Gastrocnemius medialis (tissue), 4 donors: ENCODE measurements at regions not wholly inside any gene's neighbourhood (a gene's known extent, or its start where the extent isn't known, plus 50 kb on each side); places are given as distances from the start of the nearest gene placed in this dataset.

Experiments
- ATAC-seq, 2 donors: fragments of 150-250 bp; one replicate each; pipeline ENCODE4 v1.9.1; 2016
- DNase-seq, 2 donors: peaks; one replicate each; pipeline ENCODE4 v3.0.0-alpha.2; 2019
- H3K27ac ChIP-seq, 4 donors: fragments of 200-600 bp; sonication (generic); 1 replicate in 1 of 4; 2 replicates in 3 of 4; pipeline ENCODE4 v1.5.1; 2016 to 2018; ENCODE audit warnings: mild to moderate bottlenecking in 2 of 4, moderate library complexity in 1 of 4
- H3K27me3 ChIP-seq, 3 donors: fragments of 200-600 bp; sonication (generic) in 2 of 3; 1 replicate in 1 of 3; 2 replicates in 2 of 3; pipeline versions ENCODE4 v1.5.1 to v1.6.0; 2016 to 2019; ENCODE audit warnings: mild to moderate bottlenecking in 1 of 3, moderate library complexity in 1 of 3
- H3K36me3 ChIP-seq, 2 donors: fragments of 200-600 bp; sonication (generic) in 1 of 2; one replicate each; pipeline ENCODE4 v1.5.1; 2017 to 2018
- H3K4me1 ChIP-seq, 2 donors: fragments of 200-600 bp; sonication (generic) in 1 of 2; one replicate each; pipeline ENCODE4 v1.5.1; 2016 to 2017; ENCODE audit warnings: mild to moderate bottlenecking in 2 of 2
- H3K4me3 ChIP-seq, 4 donors: fragments of 200-600 bp; sonication (generic) in 3 of 4; 1 replicate in 1 of 4; 2 replicates in 3 of 4; pipeline ENCODE4 v1.5.1; 2016 to 2019; ENCODE audit warnings: mild to moderate bottlenecking in 2 of 4
- H3K9me3 ChIP-seq, 3 donors: fragments of 200-600 bp; sonication (generic) in 2 of 3; 1 replicate in 1 of 3; 2 replicates in 2 of 3; pipeline ENCODE4 v1.5.1; 2016 to 2019
- POLR2A ChIP-seq, 2 donors: fragments of 450-650 bp; IDR thresholded peaks; one replicate each; pipeline ENCODE4 v1.6.1; 2017; ENCODE audit warnings: antibody characterized with exemption in 2 of 2, mild to moderate bottlenecking in 2 of 2, moderate library complexity in 2 of 2
- in situ Hi-C, 4 donors: fragments of 200-750 bp; cut with MboI; loops; one replicate each; pipeline versions ENCODE4 v1.15.0 to v1.8.0; 2017; ENCODE audit warnings: low sequenced_read_pairs in 4 of 4
- intact Hi-C: fragments of 100-400 bp; cut with DNase I; formaldehyde crosslinking; loops from one replicate; pipeline ENCODE4 v1.15.1; 2023; ENCODE audit warnings: low total_unique reads
- TF ChIP-seq, protein P1 (sequence below), 5 experiments: fragments of 450-650 bp in 3 of 5; fragments of 200-600 bp in 2 of 5; sonication (generic) in 2 of 5; IDR thresholded peaks in 4 of 5; conservative IDR thresholded peaks in 1 of 5; 1 replicate in 4 of 5; 2 replicates in 1 of 5; pipeline ENCODE4 v1.5.1; 2016 to 2019; ENCODE audit warnings: antibody characterized with exemption in 5 of 5, mild to moderate bottlenecking in 3 of 5, moderate library complexity in 3 of 5

DNA sequence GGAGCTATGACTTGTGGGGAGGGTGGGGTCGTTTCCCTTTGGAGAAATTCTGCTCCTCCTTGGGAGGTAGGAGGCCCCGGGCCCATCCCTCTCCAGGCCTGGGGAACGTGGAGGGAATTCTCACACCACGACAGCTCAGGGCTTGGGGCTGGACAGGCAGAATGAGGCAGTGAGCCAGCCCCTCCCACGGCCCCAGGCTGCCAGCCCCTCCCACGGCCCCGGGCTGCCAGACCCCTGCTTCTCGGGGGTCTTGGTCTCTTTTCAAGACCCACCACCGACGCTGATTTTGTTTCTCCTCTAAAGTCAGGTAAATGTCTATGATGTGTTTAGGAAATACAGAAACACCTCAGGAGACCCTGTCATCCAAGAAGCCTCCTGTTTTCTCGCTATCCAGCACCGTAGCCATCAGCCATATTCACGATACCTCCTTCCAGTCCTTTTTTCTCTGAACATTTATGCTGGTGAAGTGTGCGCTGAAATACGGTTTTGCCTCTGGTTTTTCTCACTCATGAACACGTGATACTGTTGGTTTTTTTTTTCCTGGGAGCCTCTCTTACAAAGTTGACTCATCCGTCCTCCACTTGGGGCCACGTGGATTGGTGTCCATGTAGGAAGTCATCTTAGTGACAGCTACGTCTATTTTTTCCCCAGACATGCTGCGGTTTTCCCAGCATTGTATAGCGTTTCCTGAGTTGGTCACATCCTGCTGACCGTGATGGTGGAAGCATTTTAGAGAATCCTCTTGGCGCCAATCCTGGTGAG is 1219.6 kb downstream of the BRD1 start:
- Histone ChIP-seq H3K27ac (no peak overlapping the region), H3K36me3 (no peaks in the 10 kb centered on the region), H3K27me3 (no peaks in the 10 kb centered on the region), H3K4me3 (no peak overlapping the region), H3K9me3 (no peaks in the 10 kb centered on the region), H3K4me1 (no peaks in the 10 kb centered on the region)
- intact Hi-C loops: no loop called here
- no peak for ATAC-seq
- DNase-seq: no peak
- in situ Hi-C loops: no loop called here
- no peak for TF ChIP-seq POLR2A (IDR thresholded peaks at IDR 0.05)
- TF ChIP-seq, protein P1, sequence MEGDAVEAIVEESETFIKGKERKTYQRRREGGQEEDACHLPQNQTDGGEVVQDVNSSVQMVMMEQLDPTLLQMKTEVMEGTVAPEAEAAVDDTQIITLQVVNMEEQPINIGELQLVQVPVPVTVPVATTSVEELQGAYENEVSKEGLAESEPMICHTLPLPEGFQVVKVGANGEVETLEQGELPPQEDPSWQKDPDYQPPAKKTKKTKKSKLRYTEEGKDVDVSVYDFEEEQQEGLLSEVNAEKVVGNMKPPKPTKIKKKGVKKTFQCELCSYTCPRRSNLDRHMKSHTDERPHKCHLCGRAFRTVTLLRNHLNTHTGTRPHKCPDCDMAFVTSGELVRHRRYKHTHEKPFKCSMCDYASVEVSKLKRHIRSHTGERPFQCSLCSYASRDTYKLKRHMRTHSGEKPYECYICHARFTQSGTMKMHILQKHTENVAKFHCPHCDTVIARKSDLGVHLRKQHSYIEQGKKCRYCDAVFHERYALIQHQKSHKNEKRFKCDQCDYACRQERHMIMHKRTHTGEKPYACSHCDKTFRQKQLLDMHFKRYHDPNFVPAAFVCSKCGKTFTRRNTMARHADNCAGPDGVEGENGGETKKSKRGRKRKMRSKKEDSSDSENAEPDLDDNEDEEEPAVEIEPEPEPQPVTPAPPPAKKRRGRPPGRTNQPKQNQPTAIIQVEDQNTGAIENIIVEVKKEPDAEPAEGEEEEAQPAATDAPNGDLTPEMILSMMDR (IDR thresholded peaks at IDR 0.05 in 4 of 5, conservative IDR thresholded peaks at IDR 0.05 in 1 of 5): no peak

DNA sequence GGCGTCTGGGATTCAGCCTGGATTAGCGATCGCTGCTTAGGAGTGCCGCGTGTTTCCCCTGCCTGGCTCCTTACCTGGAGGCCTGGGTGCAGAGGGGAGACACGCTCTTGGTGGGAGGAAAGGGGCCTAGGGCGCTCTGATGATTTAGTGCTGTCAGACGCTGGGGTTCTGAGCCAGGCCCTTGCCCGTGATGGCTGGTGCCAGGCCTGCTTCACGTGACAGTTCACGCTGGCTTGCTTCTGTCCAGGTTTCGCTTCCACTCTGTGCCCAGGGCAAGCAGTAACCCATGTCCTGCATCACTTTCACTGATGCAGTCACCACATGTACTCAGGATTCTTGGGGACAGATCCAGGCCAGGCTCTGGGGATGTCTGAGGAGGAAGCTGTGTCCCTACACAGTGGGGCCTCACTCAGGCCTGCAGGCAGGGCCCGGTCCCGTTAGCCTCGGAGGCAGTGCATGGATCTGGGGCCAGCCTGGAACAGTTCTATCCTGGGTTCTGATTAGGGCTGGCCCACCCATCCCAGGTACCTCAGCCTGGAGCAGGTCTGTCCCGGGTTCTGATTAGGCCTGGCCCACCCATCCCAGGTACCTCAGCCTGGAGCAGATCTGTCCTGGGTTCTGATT is 1220.9 kb downstream of the BRD1 start:
- DNase-seq (no peak), ATAC-seq (no peak)
- no peak overlapping the region for H3K4me3 ChIP-seq
- no peaks in the 10 kb centered on the region for H3K27me3 ChIP-seq
- no peaks in the 10 kb centered on the region for H3K36me3 ChIP-seq
- H3K9me3 ChIP-seq: no peaks in the 10 kb centered on the region
- H3K27ac ChIP-seq: no peak overlapping the region
- TF ChIP-seq, protein P1 (IDR thresholded peaks at IDR 0.05 in 4 of 5, conservative IDR thresholded peaks at IDR 0.05 in 1 of 5): no peak
- no peak for TF ChIP-seq POLR2A (IDR thresholded peaks at IDR 0.05)
- no peaks in the 10 kb centered on the region for H3K4me1 ChIP-seq
- intact Hi-C loops (no loop called here), in situ Hi-C loops (no loop called here)

DNA sequence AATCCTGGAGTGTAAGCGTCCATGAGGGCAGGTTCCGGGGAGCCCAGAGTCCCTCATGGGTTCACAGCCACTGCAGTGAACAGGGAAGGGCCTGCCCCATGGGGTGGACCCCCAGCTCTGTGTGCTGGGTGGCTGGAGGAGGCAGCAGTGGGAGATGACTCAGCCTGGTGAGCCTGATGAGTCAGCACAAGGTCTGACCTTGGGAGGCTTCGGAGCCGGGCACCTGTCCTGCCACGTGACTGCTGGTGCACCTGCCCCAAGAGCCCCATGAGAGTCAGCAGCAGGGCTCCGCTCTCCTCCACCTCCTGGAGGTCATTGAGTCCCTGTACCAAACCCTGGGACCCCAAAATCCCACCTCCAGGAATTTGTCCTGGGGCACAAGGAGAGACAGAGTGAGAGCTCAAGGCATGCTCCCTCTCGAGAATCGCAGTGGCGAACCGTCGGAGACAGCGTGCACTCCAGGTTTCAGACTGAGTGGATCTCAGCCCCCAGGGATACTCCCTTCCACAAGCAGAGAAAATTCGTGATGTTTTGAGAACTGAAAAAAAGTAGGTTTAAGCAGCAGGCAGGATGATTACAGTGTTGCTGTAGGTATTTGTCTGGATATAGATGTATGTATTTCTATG is 1221.7 kb downstream of the BRD1 start:
- Histone ChIP-seq H3K27me3 (no peaks in the 10 kb centered on the region), H3K4me3 (no peak overlapping the region), H3K36me3 (no peaks in the 10 kb centered on the region), H3K4me1 (no peaks in the 10 kb centered on the region), H3K27ac (no peak overlapping the region), H3K9me3 (no peaks in the 10 kb centered on the region)
- ATAC-seq (no peak), DNase-seq (no peak)
- in situ Hi-C loops (no loop called here), intact Hi-C loops (no loop called here)
- TF ChIP-seq, protein P1 (IDR thresholded peaks at IDR 0.05 in 4 of 5, conservative IDR thresholded peaks at IDR 0.05 in 1 of 5): no peak
- no peak for TF ChIP-seq POLR2A (IDR thresholded peaks at IDR 0.05)

DNA sequence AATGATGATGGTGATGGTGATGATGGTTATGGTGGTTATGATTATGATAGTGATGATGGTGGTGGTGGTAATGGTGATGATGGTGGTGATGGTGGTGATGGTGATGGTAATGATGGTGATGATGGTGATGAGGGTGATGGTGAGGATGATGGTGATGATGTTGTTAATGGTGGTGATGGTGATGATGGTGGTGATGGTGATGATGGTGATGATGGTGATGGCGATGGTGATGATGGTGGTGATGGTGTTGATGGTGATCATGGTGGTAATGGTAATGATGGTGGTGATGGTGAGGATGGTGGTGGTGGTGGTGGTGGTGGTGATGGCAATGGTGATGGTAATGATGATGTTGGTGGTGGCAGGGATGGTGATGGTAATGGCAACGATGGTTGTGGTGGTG is 1222.5 kb downstream of the BRD1 start:
- no peaks in the 10 kb centered on the region for H3K4me1 ChIP-seq
- intact Hi-C loops: no loop called here
- H3K4me3 ChIP-seq: no peak overlapping the region
- H3K9me3 ChIP-seq: no peaks in the 10 kb centered on the region
- H3K27ac ChIP-seq: no peak overlapping the region
- H3K27me3 ChIP-seq: no peaks in the 10 kb centered on the region
- no peak for ATAC-seq
- TF ChIP-seq, protein P1 (IDR thresholded peaks at IDR 0.05 in 4 of 5, conservative IDR thresholded peaks at IDR 0.05 in 1 of 5): no peak
- no peak for TF ChIP-seq POLR2A (IDR thresholded peaks at IDR 0.05)
- no peak for DNase-seq
- no peaks in the 10 kb centered on the region for H3K36me3 ChIP-seq
- in situ Hi-C loops: no loop called here
